ENCODE measurements at regions not wholly inside any gene's neighbourhood (a gene's known extent, or its start where the extent isn't known, plus 50 kb on each side); places are given as distances from the start of the nearest gene placed in this dataset.

GRCh38 chr7:96426685-96427084, 104.8 kb upstream of the SLC25A13 start:
- Histone ChIP-seq H3K27ac (ENCODE audit: low read length) (no peak overlapping the region), H3K36me3 (ENCODE audit: control insufficient read depth in 1 of 2, insufficient read depth in 2 of 2, low read length in 2 of 2) (no peaks in the 10 kb centered on the region), H3K4me1 (ENCODE audit: control insufficient read depth in 1 of 2, insufficient read depth in 2 of 2, low read length in 2 of 2) (no peaks in the 10 kb centered on the region), H3K4me3 (ENCODE audit: low read depth in 1 of 2, low read length in 2 of 2) (no peak overlapping the region), H3K9me3 (ENCODE audit: control insufficient read depth in 1 of 2, low read length in 2 of 2) (no peaks in the 10 kb centered on the region), H3K27me3 (ENCODE audit: low read depth, low read length) (no peaks in the 10 kb centered on the region)

GRCh38 chr7:96426027-96426426, 104.1 kb upstream of the SLC25A13 start:
- H3K27me3 ChIP-seq (ENCODE audit: low read depth, low read length): no peaks in the 10 kb centered on the region
- no peaks in the 10 kb centered on the region for H3K36me3 ChIP-seq (ENCODE audit: control insufficient read depth in 1 of 2, insufficient read depth in 2 of 2, low read length in 2 of 2)
- H3K4me3 ChIP-seq (ENCODE audit: low read depth in 1 of 2, low read length in 2 of 2): no peak overlapping the region
- no peaks in the 10 kb centered on the region for H3K9me3 ChIP-seq (ENCODE audit: control insufficient read depth in 1 of 2, low read length in 2 of 2)
- no peak overlapping the region for H3K27ac ChIP-seq (ENCODE audit: low read length)
- no peaks in the 10 kb centered on the region for H3K4me1 ChIP-seq (ENCODE audit: control insufficient read depth in 1 of 2, insufficient read depth in 2 of 2, low read length in 2 of 2)

GRCh38 chr7:96424411-96424810, 102.5 kb upstream of the SLC25A13 start:
- Histone ChIP-seq H3K9me3 (ENCODE audit: control insufficient read depth in 1 of 2, low read length in 2 of 2) (no peaks in the 10 kb centered on the region), H3K4me3 (ENCODE audit: low read depth in 1 of 2, low read length in 2 of 2) (no peak overlapping the region), H3K4me1 (ENCODE audit: control insufficient read depth in 1 of 2, insufficient read depth in 2 of 2, low read length in 2 of 2) (no peaks in the 10 kb centered on the region), H3K27ac (ENCODE audit: low read length) (no peak overlapping the region), H3K27me3 (ENCODE audit: low read depth, low read length) (no peaks in the 10 kb centered on the region), H3K36me3 (ENCODE audit: control insufficient read depth in 1 of 2, insufficient read depth in 2 of 2, low read length in 2 of 2) (no peaks in the 10 kb centered on the region)

- Histone ChIP-seq H3K27me3 (ENCODE audit: low read depth, low read length) (no peaks in the 10 kb centered on the region), H3K9me3 (ENCODE audit: control insufficient read depth in 1 of 2, low read length in 2 of 2) (no peaks in the 10 kb centered on the region), H3K4me1 (ENCODE audit: control insufficient read depth in 1 of 2, insufficient read depth in 2 of 2, low read length in 2 of 2) (no peaks in the 10 kb centered on the region), H3K36me3 (ENCODE audit: control insufficient read depth in 1 of 2, insufficient read depth in 2 of 2, low read length in 2 of 2) (no peaks in the 10 kb centered on the region), H3K27ac (ENCODE audit: low read length) (no peak overlapping the region), H3K4me3 (ENCODE audit: low read depth in 1 of 2, low read length in 2 of 2) (no peak overlapping the region)
These were observed 100.5 kb upstream of the SLC25A13 start for GRCh38 chr7:96422388-96422787.

GRCh38 chr7:96418581-96418980, 96.7 kb upstream of the SLC25A13 start:
- no peak overlapping the region for H3K27ac ChIP-seq (ENCODE audit: low read length)
- no peaks in the 10 kb centered on the region for H3K9me3 ChIP-seq (ENCODE audit: control insufficient read depth in 1 of 2, low read length in 2 of 2)
- H3K4me3 ChIP-seq (ENCODE audit: low read depth in 1 of 2, low read length in 2 of 2): no peak overlapping the region
- H3K36me3 ChIP-seq (ENCODE audit: control insufficient read depth in 1 of 2, insufficient read depth in 2 of 2, low read length in 2 of 2): no peaks in the 10 kb centered on the region
- H3K4me1 ChIP-seq (ENCODE audit: control insufficient read depth in 1 of 2, insufficient read depth in 2 of 2, low read length in 2 of 2): no peaks in the 10 kb centered on the region
- no peaks in the 10 kb centered on the region for H3K27me3 ChIP-seq (ENCODE audit: low read depth, low read length)

GRCh38 chr7:96417784-96418183, 95.9 kb upstream of the SLC25A13 start:
- H3K4me1 ChIP-seq (ENCODE audit: control insufficient read depth in 1 of 2, insufficient read depth in 2 of 2, low read length in 2 of 2): no peaks in the 10 kb centered on the region

GRCh38 chr7:96416599-96416998, 94.7 kb upstream of the SLC25A13 start:
- Histone ChIP-seq H3K9me3 (ENCODE audit: control insufficient read depth in 1 of 2, low read length in 2 of 2) (no peaks in the 10 kb centered on the region), H3K4me3 (ENCODE audit: low read depth in 1 of 2, low read length in 2 of 2) (no peak overlapping the region), H3K27ac (ENCODE audit: low read length) (no peak overlapping the region), H3K27me3 (ENCODE audit: low read depth, low read length) (no peaks in the 10 kb centered on the region), H3K36me3 (ENCODE audit: control insufficient read depth in 1 of 2, insufficient read depth in 2 of 2, low read length in 2 of 2) (no peaks in the 10 kb centered on the region), H3K4me1 (ENCODE audit: control insufficient read depth in 1 of 2, insufficient read depth in 2 of 2, low read length in 2 of 2) (no peaks in the 10 kb centered on the region)

More at GRCh38 chr7:96417784-96418183, 95.9 kb upstream of the SLC25A13 start:
- no peak overlapping the region for H3K27ac ChIP-seq (ENCODE audit: low read length)
- H3K4me3 ChIP-seq (ENCODE audit: low read depth in 1 of 2, low read length in 2 of 2): no peak overlapping the region
- H3K36me3 ChIP-seq (ENCODE audit: control insufficient read depth in 1 of 2, insufficient read depth in 2 of 2, low read length in 2 of 2): no peaks in the 10 kb centered on the region
- no peaks in the 10 kb centered on the region for H3K9me3 ChIP-seq (ENCODE audit: control insufficient read depth in 1 of 2, low read length in 2 of 2)
- H3K27me3 ChIP-seq (ENCODE audit: low read depth, low read length): no peaks in the 10 kb centered on the region

GRCh38 chr7:96416116-96416515, 94.2 kb upstream of the SLC25A13 start:
- H3K4me3 ChIP-seq (ENCODE audit: low read depth in 1 of 2, low read length in 2 of 2): no peak overlapping the region
- H3K27me3 ChIP-seq (ENCODE audit: low read depth, low read length): no peaks in the 10 kb centered on the region
- no peaks in the 10 kb centered on the region for H3K9me3 ChIP-seq (ENCODE audit: control insufficient read depth in 1 of 2, low read length in 2 of 2)
- no peak overlapping the region for H3K27ac ChIP-seq (ENCODE audit: low read length)
- no peaks in the 10 kb centered on the region for H3K4me1 ChIP-seq (ENCODE audit: control insufficient read depth in 1 of 2, insufficient read depth in 2 of 2, low read length in 2 of 2)
- no peaks in the 10 kb centered on the region for H3K36me3 ChIP-seq (ENCODE audit: control insufficient read depth in 1 of 2, insufficient read depth in 2 of 2, low read length in 2 of 2)

- Histone ChIP-seq H3K4me3 (ENCODE audit: low read depth in 1 of 2, low read length in 2 of 2) (no peak overlapping the region), H3K9me3 (ENCODE audit: control insufficient read depth in 1 of 2, low read length in 2 of 2) (no peaks in the 10 kb centered on the region), H3K36me3 (ENCODE audit: control insufficient read depth in 1 of 2, insufficient read depth in 2 of 2, low read length in 2 of 2) (no peaks in the 10 kb centered on the region), H3K4me1 (ENCODE audit: control insufficient read depth in 1 of 2, insufficient read depth in 2 of 2, low read length in 2 of 2) (no peaks in the 10 kb centered on the region), H3K27me3 (ENCODE audit: low read depth, low read length) (no peaks in the 10 kb centered on the region), H3K27ac (ENCODE audit: low read length) (no peak overlapping the region)
These were observed 93.5 kb upstream of the SLC25A13 start for GRCh38 chr7:96415293-96415940.

- Histone ChIP-seq H3K9me3 (ENCODE audit: control insufficient read depth in 1 of 2, low read length in 2 of 2) (no peaks in the 10 kb centered on the region), H3K27ac (ENCODE audit: low read length) (no peak overlapping the region), H3K4me1 (ENCODE audit: control insufficient read depth in 1 of 2, insufficient read depth in 2 of 2, low read length in 2 of 2) (no peaks in the 10 kb centered on the region), H3K4me3 (ENCODE audit: low read depth in 1 of 2, low read length in 2 of 2) (no peak overlapping the region), H3K27me3 (ENCODE audit: low read depth, low read length) (no peaks in the 10 kb centered on the region), H3K36me3 (ENCODE audit: control insufficient read depth in 1 of 2, insufficient read depth in 2 of 2, low read length in 2 of 2) (no peaks in the 10 kb centered on the region)
These were observed 93.0 kb upstream of the SLC25A13 start for GRCh38 chr7:96414931-96415292.

GRCh38 chr7:96410126-96410839, 88.4 kb upstream of the SLC25A13 start:
- Histone ChIP-seq H3K27ac (ENCODE audit: low read length) (no peak overlapping the region), H3K9me3 (ENCODE audit: control insufficient read depth in 1 of 2, low read length in 2 of 2) (no peaks in the 10 kb centered on the region), H3K4me1 (ENCODE audit: control insufficient read depth in 1 of 2, insufficient read depth in 2 of 2, low read length in 2 of 2) (no peaks in the 10 kb centered on the region), H3K36me3 (ENCODE audit: control insufficient read depth in 1 of 2, insufficient read depth in 2 of 2, low read length in 2 of 2) (no peaks in the 10 kb centered on the region), H3K27me3 (ENCODE audit: low read depth, low read length) (no peaks in the 10 kb centered on the region), H3K4me3 (ENCODE audit: low read depth in 1 of 2, low read length in 2 of 2) (no peak overlapping the region)

GRCh38 chr7:96408881-96409280, 87.0 kb upstream of the SLC25A13 start:
- Histone ChIP-seq H3K4me3 (ENCODE audit: low read depth in 1 of 2, low read length in 2 of 2) (no peak overlapping the region), H3K27ac (ENCODE audit: low read length) (no peak overlapping the region), H3K4me1 (ENCODE audit: control insufficient read depth in 1 of 2, insufficient read depth in 2 of 2, low read length in 2 of 2) (no peaks in the 10 kb centered on the region), H3K27me3 (ENCODE audit: low read depth, low read length) (no peaks in the 10 kb centered on the region), H3K36me3 (ENCODE audit: control insufficient read depth in 1 of 2, insufficient read depth in 2 of 2, low read length in 2 of 2) (no peaks in the 10 kb centered on the region), H3K9me3 (ENCODE audit: control insufficient read depth in 1 of 2, low read length in 2 of 2) (no peaks in the 10 kb centered on the region)

Measured in muscle layer of duodenum (tissue), 2 donors.